Skeletal muscle tissue (tissue), 3 donors: ENCODE measurements at regions not wholly inside any gene's neighbourhood (a gene's known extent, or its start where the extent isn't known, plus 50 kb on each side); places are given as distances from the start of the nearest gene placed in this dataset.

Source experiments
- H3K27ac ChIP-seq: one replicate; pipeline ENCODE4 v1.7.0; 2013; ENCODE audit warnings: mild to moderate bottlenecking, low read depth, low read length, inconsistent platforms
- H3K27me3 ChIP-seq, 3 donors: one replicate each; pipeline ENCODE4 v1.7.0; 2013; ENCODE audit warnings: low read length in 3 of 3; ENCODE audit not compliant: control insufficient read depth in 3 of 3, insufficient read depth in 3 of 3
- H3K36me3 ChIP-seq, 3 donors: one replicate each; pipeline ENCODE4 v1.7.0; 2013; ENCODE audit warnings: low read length in 3 of 3; ENCODE audit not compliant: control insufficient read depth in 3 of 3, insufficient read depth in 3 of 3
- H3K4me1 ChIP-seq, 3 donors: one replicate each; pipeline ENCODE4 v1.7.0; 2013; ENCODE audit warnings: low read length in 3 of 3, mild to moderate bottlenecking in 3 of 3; ENCODE audit not compliant: control insufficient read depth in 3 of 3, insufficient read depth in 3 of 3
- H3K4me3 ChIP-seq, 3 donors: one replicate each; pipeline ENCODE4 v1.7.0; 2013; ENCODE audit warnings: low read length in 3 of 3
- H3K9ac ChIP-seq, 3 donors: one replicate each; pipeline ENCODE4 v1.7.0; 2013; ENCODE audit warnings: low read length in 3 of 3, mild to moderate bottlenecking in 3 of 3, moderate library complexity in 2 of 3, low read depth in 1 of 3
- H3K9me3 ChIP-seq, 3 donors: one replicate each; pipeline ENCODE4 v1.7.0; 2013; ENCODE audit warnings: low read length in 3 of 3; ENCODE audit not compliant: control insufficient read depth in 3 of 3
- donor health status: Osteomylitis.

DNA sequence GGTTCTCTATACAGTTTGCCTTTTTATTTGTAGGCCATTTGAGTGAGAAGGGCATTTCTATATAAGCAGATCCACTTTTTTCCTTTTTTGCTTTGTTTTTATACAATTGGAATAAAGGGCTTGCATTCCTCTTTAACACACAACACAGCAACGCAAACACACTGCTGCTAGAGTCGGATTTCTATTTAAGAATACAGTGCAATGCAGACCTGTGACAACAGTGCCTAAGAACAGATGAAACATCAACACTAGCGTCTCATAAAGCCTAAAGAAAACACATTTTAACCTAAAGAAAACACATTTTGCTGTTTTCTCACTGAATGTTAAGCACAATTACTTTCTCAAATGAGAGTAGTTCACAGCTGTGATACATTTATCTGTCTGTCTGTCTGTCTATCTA lies 1141.1 kb downstream of the CDH11 start:
- Histone ChIP-seq H3K4me3 (no peak overlapping the region), H3K27ac (no peak overlapping the region), H3K9me3 (no peaks in the 10 kb centered on the region), H3K27me3 (no peaks in the 10 kb centered on the region), H3K4me1 (no peaks in the 10 kb centered on the region), H3K9ac (no peak overlapping the region), H3K36me3 (no peaks in the 10 kb centered on the region)

GRCh38 chr16:63978240-63978639 lies 1143.6 kb downstream of the CDH11 start:
- Histone ChIP-seq H3K36me3 (no peaks in the 10 kb centered on the region), H3K4me3 (no peak overlapping the region), H3K27me3 (no peaks in the 10 kb centered on the region), H3K27ac (no peak overlapping the region), H3K9me3 (peaks cover 0 to 3% (median 0%) of the 10 kb centered on the region in 3 donors), H3K9ac (no peak overlapping the region), H3K4me1 (no peaks in the 10 kb centered on the region)

DNA sequence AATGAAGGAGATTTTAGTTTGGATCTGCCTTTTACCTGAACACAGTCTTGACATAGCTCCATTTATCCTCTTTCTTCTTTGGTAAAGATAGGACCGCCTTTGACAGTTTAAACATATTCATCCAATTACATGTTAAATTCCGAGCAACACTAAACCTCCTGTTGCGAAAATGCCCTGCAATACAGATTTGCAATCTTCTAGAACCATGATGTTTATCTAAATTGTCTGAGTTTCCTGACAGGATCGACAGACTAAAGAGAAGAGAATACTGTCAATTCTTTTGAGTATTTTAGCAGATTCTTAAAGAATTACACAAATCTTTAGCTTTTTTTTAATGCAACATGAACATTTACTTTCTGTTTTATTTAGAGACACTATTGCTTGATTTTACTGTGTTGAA lies 1145.5 kb downstream of the CDH11 start:
- peaks cover 0 to 3% (median 0%) of the 10 kb centered on the region in 3 donors for H3K9me3 ChIP-seq
- H3K9ac ChIP-seq, result no peak overlapping the region
- no peak overlapping the region for H3K27ac ChIP-seq
- H3K4me3 ChIP-seq, result no peak overlapping the region
- no peaks in the 10 kb centered on the region for H3K27me3 ChIP-seq
- no peaks in the 10 kb centered on the region for H3K4me1 ChIP-seq
- no peaks in the 10 kb centered on the region for H3K36me3 ChIP-seq

DNA sequence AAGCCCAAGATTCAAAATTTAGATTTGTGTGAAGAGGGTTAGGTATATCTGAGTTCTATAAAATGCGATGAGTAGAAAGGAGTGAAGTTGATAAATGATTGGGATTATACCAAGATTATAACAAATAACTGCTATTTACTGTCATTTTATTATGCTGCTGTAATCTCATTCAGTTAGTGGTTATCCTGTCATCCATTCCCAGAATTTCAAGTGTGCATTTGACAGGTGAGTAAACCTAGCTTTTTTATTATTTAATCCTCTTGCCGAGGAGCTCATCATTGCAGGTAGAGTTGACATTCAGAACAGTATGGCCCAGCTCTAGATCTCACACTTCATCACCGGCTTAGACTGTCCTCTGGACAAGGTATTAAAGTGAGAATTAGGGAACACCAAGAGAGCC lies 1146.2 kb downstream of the CDH11 start:
- H3K9me3 ChIP-seq, result peaks cover 0 to 3% (median 0%) of the 10 kb centered on the region in 3 donors
- no peak overlapping the region for H3K9ac ChIP-seq
- no peak overlapping the region for H3K27ac ChIP-seq
- H3K27me3 ChIP-seq, result no peaks in the 10 kb centered on the region
- H3K4me3 ChIP-seq, result no peak overlapping the region
- no peaks in the 10 kb centered on the region for H3K36me3 ChIP-seq
- no peaks in the 10 kb centered on the region for H3K4me1 ChIP-seq

- Histone ChIP-seq H3K36me3 (no peaks in the 10 kb centered on the region), H3K27ac (no peak overlapping the region), H3K4me3 (no peak overlapping the region), H3K27me3 (no peaks in the 10 kb centered on the region), H3K9ac (no peak overlapping the region), H3K4me1 (no peaks in the 10 kb centered on the region), H3K9me3 (no peaks in the 10 kb centered on the region)
These were observed 1153.9 kb downstream of the CDH11 start for GRCh38 chr16:63967966-63968365.

GRCh38 chr16:63960321-63960720 lies 1161.5 kb downstream of the CDH11 start:
- no peaks in the 10 kb centered on the region for H3K9me3 ChIP-seq
- H3K4me3 ChIP-seq, result no peak overlapping the region
- H3K9ac ChIP-seq, result no peak overlapping the region
- H3K27me3 ChIP-seq, result no peaks in the 10 kb centered on the region
- H3K36me3 ChIP-seq, result no peaks in the 10 kb centered on the region
- no peaks in the 10 kb centered on the region for H3K4me1 ChIP-seq
- no peak overlapping the region for H3K27ac ChIP-seq

DNA sequence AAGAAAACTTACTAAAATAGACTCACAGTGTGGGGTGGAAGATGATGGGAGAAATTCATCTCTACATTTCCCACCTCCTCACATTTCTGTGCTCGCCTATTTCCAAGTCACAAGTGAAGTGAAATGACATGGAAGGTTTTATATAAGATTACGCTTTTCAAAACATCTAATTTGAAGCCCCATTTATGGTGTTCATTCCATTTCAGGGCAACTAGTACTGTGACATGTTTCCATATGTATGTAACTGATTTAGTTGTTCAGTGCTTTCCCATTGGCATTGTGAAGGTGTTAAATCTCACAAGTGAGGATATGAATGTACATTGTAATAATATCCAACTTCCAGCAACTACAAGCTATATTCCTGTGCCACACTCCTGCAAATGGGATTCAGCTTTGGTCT lies 1174.8 kb downstream of the CDH11 start:
- no peak overlapping the region for H3K27ac ChIP-seq
- H3K4me3 ChIP-seq, result no peak overlapping the region
- H3K9ac ChIP-seq, result no peak overlapping the region
- no peaks in the 10 kb centered on the region for H3K9me3 ChIP-seq
- H3K36me3 ChIP-seq, result no peaks in the 10 kb centered on the region
- H3K27me3 ChIP-seq, result no peaks in the 10 kb centered on the region
- no peaks in the 10 kb centered on the region for H3K4me1 ChIP-seq

DNA sequence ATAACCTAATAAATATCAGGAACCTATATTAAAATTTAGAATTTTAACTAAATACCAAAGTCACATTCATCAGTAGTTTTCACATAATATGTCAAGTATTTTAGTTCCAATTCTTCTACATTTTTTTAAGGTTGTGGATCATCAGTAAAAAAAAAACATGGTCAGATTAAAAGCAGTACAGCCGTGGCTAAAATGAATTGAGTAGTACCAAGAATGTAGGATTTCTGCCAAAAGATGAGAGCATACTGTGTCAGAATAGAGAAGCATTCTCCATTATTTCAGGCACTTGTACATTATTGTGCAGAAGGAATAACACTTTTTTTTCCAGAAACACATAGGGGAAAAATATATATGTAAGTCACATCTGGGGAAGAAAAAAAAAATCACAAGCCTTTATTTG lies 1176.1 kb downstream of the CDH11 start:
- Histone ChIP-seq H3K36me3 (no peaks in the 10 kb centered on the region), H3K4me3 (no peak overlapping the region), H3K27ac (no peak overlapping the region), H3K4me1 (no peaks in the 10 kb centered on the region), H3K9me3 (no peaks in the 10 kb centered on the region), H3K9ac (no peak overlapping the region), H3K27me3 (no peaks in the 10 kb centered on the region)

GRCh38 chr16:63943566-63943965 lies 1178.3 kb downstream of the CDH11 start:
- no peak overlapping the region for H3K9ac ChIP-seq
- H3K27ac ChIP-seq, result no peak overlapping the region
- H3K36me3 ChIP-seq, result no peaks in the 10 kb centered on the region
- no peaks in the 10 kb centered on the region for H3K27me3 ChIP-seq
- no peaks in the 10 kb centered on the region for H3K9me3 ChIP-seq
- no peak overlapping the region for H3K4me3 ChIP-seq
- H3K4me1 ChIP-seq, result no peaks in the 10 kb centered on the region

- H3K4me3 ChIP-seq, result no peak overlapping the region
- H3K36me3 ChIP-seq, result no peaks in the 10 kb centered on the region
- H3K9me3 ChIP-seq, result no peaks in the 10 kb centered on the region
These were observed 1183.2 kb downstream of the CDH11 start for GRCh38 chr16:63938661-63939060.

DNA sequence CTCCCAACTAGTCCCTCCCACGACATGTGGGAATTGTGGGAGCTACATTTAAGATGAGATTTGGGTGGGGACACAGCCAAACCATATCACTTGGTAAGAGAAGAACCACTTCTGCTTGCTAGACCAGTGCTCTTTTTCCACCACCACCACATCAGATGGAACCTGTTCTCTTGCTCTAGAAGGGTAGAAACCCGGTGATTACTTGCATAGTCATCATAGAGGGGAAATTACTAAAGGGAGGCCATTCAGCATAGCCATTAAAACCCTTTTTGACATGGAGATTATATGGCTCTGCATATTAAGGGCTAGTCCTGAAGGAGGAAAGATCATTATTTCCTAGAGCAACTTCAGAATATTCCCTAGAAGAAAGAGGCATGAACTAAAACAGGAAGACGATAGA lies 1188.0 kb downstream of the CDH11 start:
- Histone ChIP-seq H3K36me3 (no peaks in the 10 kb centered on the region), H3K4me1 (no peaks in the 10 kb centered on the region), H3K9ac (no peak overlapping the region), H3K27ac (no peak overlapping the region), H3K9me3 (peaks cover 0 to 2% (median 0%) of the 10 kb centered on the region in 3 donors), H3K4me3 (no peak overlapping the region), H3K27me3 (no peaks in the 10 kb centered on the region)

More at GRCh38 chr16:63938661-63939060, 1183.2 kb downstream of the CDH11 start:
- H3K27ac ChIP-seq, result no peak overlapping the region
- H3K9ac ChIP-seq, result no peak overlapping the region
- H3K4me1 ChIP-seq, result no peaks in the 10 kb centered on the region
- H3K27me3 ChIP-seq, result no peaks in the 10 kb centered on the region
